Activated naive CD8-positive, alpha-beta T cell treated with anti-CD3 and anti-CD28 coated beads, Interleukin-2, amount 50 U/mL, for 24 hours (primary cell): ENCODE measurements at regions not wholly inside any gene's neighbourhood (a gene's known extent, or its start where the extent isn't known, plus 50 kb on each side); places are given as distances from the start of the nearest gene placed in this dataset.

Experiments used
- ATAC-seq: fragments of 150-1000 bp; cut with Tn5 transposase; one replicate; pipeline ENCODE4 v1.10.0; 2021
- DNase-seq: peaks from one replicate; pipeline ENCODE4 v3.0.0; 2021
- H3K27ac Mint-ChIP-seq: one replicate; pipeline ENCODE4 v1.8.0; 2021; ENCODE audit warnings: mild to moderate bottlenecking, mixed read lengths
- H3K27me3 Mint-ChIP-seq: one replicate; pipeline ENCODE4 v1.8.0; 2021; ENCODE audit warnings: mixed read lengths
- H3K36me3 Mint-ChIP-seq: one replicate; pipeline ENCODE4 v1.8.0; 2021; ENCODE audit warnings: low read depth, mixed read lengths
- H3K4me1 Mint-ChIP-seq: one replicate; pipeline ENCODE4 v1.8.0; 2021; ENCODE audit warnings: mixed read lengths
- H3K4me3 Mint-ChIP-seq: one replicate; pipeline ENCODE4 v1.8.0; 2021; ENCODE audit warnings: mild to moderate bottlenecking, moderate library complexity, mixed read lengths
- H3K9me3 Mint-ChIP-seq: one replicate; pipeline ENCODE4 v1.8.0; 2021; ENCODE audit warnings: mixed read lengths

GRCh38 chr1:229973297-229973612 lies 93.8 kb upstream of the GALNT2 start:
- ATAC-seq (no peak), DNase-seq (no peak)
- H3K36me3 Mint-ChIP-seq, result peaks cover 3% of the 10 kb centered on the region
- H3K4me1 Mint-ChIP-seq, result peaks cover 1% of the 10 kb centered on the region
- H3K4me3 Mint-ChIP-seq, result no peak overlapping the region
- H3K9me3 Mint-ChIP-seq, result peaks cover 16% of the 10 kb centered on the region
- H3K27me3 Mint-ChIP-seq, result peaks cover 11% of the 10 kb centered on the region
- no peak overlapping the region for H3K27ac Mint-ChIP-seq

GRCh38 chr1:229975047-229975446 lies 92.0 kb upstream of the GALNT2 start:
- Mint-ChIP-seq H3K4me1 (peaks cover 1% of the 10 kb centered on the region), H3K27ac (no peak overlapping the region), H3K9me3 (peaks cover 16% of the 10 kb centered on the region), H3K27me3 (peaks cover 9% of the 10 kb centered on the region), H3K4me3 (no peak overlapping the region), H3K36me3 (peaks cover 3% of the 10 kb centered on the region)
- ATAC-seq (no peak), DNase-seq (no peak)

GRCh38 chr1:229980009-229980408 lies 87.0 kb upstream of the GALNT2 start:
- Mint-ChIP-seq H3K27me3 (peaks cover 13% of the 10 kb centered on the region), H3K4me3 (no peak overlapping the region), H3K27ac (no peak overlapping the region), H3K9me3 (peaks cover 12% of the 10 kb centered on the region), H3K36me3 (peaks cover 3% of the 10 kb centered on the region), H3K4me1 (peaks cover 1% of the 10 kb centered on the region)
- no peak for DNase-seq
- ATAC-seq, result no peak

GRCh38 chr1:229981736-229982135 lies 85.3 kb upstream of the GALNT2 start:
- no peaks in the 10 kb centered on the region for H3K4me1 Mint-ChIP-seq
- DNase-seq, result no peak
- no peaks in the 10 kb centered on the region for H3K36me3 Mint-ChIP-seq
- no peaks in the 10 kb centered on the region for H3K9me3 Mint-ChIP-seq
- H3K27ac Mint-ChIP-seq, result no peak overlapping the region
- no peak for ATAC-seq
- peaks cover 6% of the 10 kb centered on the region for H3K27me3 Mint-ChIP-seq
- no peak overlapping the region for H3K4me3 Mint-ChIP-seq

- H3K36me3 Mint-ChIP-seq, result no peaks in the 10 kb centered on the region
- no peak for DNase-seq
Measured at GRCh38 chr1:229984310-229984991, 82.6 kb upstream of the GALNT2 start.

GRCh38 chr1:229984992-229985612 lies 81.9 kb upstream of the GALNT2 start:
- peaks cover 6% of the 10 kb centered on the region for H3K27me3 Mint-ChIP-seq
- ATAC-seq (no peak), DNase-seq (no peak)
- no peak overlapping the region for H3K4me3 Mint-ChIP-seq
- no peaks in the 10 kb centered on the region for H3K4me1 Mint-ChIP-seq
- no peaks in the 10 kb centered on the region for H3K36me3 Mint-ChIP-seq
- no peaks in the 10 kb centered on the region for H3K9me3 Mint-ChIP-seq
- H3K27ac Mint-ChIP-seq, result no peak overlapping the region

More at GRCh38 chr1:229984310-229984991, 82.6 kb upstream of the GALNT2 start:
- no peak overlapping the region for H3K27ac Mint-ChIP-seq
- ATAC-seq, result no peak
- H3K4me1 Mint-ChIP-seq, result no peaks in the 10 kb centered on the region
- H3K9me3 Mint-ChIP-seq, result no peaks in the 10 kb centered on the region
- H3K27me3 Mint-ChIP-seq, result peaks cover 6% of the 10 kb centered on the region
- H3K4me3 Mint-ChIP-seq, result no peak overlapping the region

GRCh38 chr1:229985613-229986010 lies 81.4 kb upstream of the GALNT2 start:
- Mint-ChIP-seq H3K27me3 (peaks cover 4% of the 10 kb centered on the region), H3K4me1 (no peaks in the 10 kb centered on the region), H3K4me3 (no peak overlapping the region), H3K9me3 (no peaks in the 10 kb centered on the region), H3K36me3 (no peaks in the 10 kb centered on the region), H3K27ac (no peak overlapping the region)
- ATAC-seq (no peak), DNase-seq (no peak)

GRCh38 chr1:229986737-229987337 lies 80.2 kb upstream of the GALNT2 start:
- Mint-ChIP-seq H3K36me3 (no peaks in the 10 kb centered on the region), H3K4me1 (no peaks in the 10 kb centered on the region), H3K4me3 (no peak overlapping the region), H3K9me3 (no peaks in the 10 kb centered on the region), H3K27ac (no peak overlapping the region), H3K27me3 (peaks cover 4% of the 10 kb centered on the region)
- DNase-seq (no peak), ATAC-seq (no peak)

- H3K36me3 Mint-ChIP-seq, result no peaks in the 10 kb centered on the region
- H3K27ac Mint-ChIP-seq, result no peak overlapping the region
- H3K4me1 Mint-ChIP-seq, result no peaks in the 10 kb centered on the region
- no peaks in the 10 kb centered on the region for H3K9me3 Mint-ChIP-seq
- H3K27me3 Mint-ChIP-seq, result peaks cover 4% of the 10 kb centered on the region
- DNase-seq (no peak), ATAC-seq (no peak)
- no peak overlapping the region for H3K4me3 Mint-ChIP-seq
Measured at GRCh38 chr1:229987953-229988352, 79.1 kb upstream of the GALNT2 start.

- ATAC-seq, result no peak
- no peaks in the 10 kb centered on the region for H3K9me3 Mint-ChIP-seq
- peaks cover 4% of the 10 kb centered on the region for H3K27me3 Mint-ChIP-seq
- DNase-seq, result no peak
- H3K4me3 Mint-ChIP-seq, result no peak overlapping the region
- H3K4me1 Mint-ChIP-seq, result no peaks in the 10 kb centered on the region
- no peak overlapping the region for H3K27ac Mint-ChIP-seq
- H3K36me3 Mint-ChIP-seq, result no peaks in the 10 kb centered on the region
Measured at GRCh38 chr1:229988534-229988933, 78.5 kb upstream of the GALNT2 start.

GRCh38 chr1:229989591-229990248 lies 77.3 kb upstream of the GALNT2 start:
- H3K27ac Mint-ChIP-seq, result no peak overlapping the region
- DNase-seq, result no peak
- no peaks in the 10 kb centered on the region for H3K4me1 Mint-ChIP-seq
- H3K27me3 Mint-ChIP-seq, result peaks cover 3% of the 10 kb centered on the region
- peak; percentile 66 for ATAC-seq
- H3K36me3 Mint-ChIP-seq, result no peaks in the 10 kb centered on the region
- no peaks in the 10 kb centered on the region for H3K9me3 Mint-ChIP-seq
- no peak overlapping the region for H3K4me3 Mint-ChIP-seq

- DNase-seq (no peak), ATAC-seq (no peak)
- no peaks in the 10 kb centered on the region for H3K9me3 Mint-ChIP-seq
- H3K4me1 Mint-ChIP-seq, result no peaks in the 10 kb centered on the region
- H3K36me3 Mint-ChIP-seq, result no peaks in the 10 kb centered on the region
- peaks cover 3% of the 10 kb centered on the region for H3K27me3 Mint-ChIP-seq
- no peak overlapping the region for H3K4me3 Mint-ChIP-seq
- H3K27ac Mint-ChIP-seq, result no peak overlapping the region
Measured at GRCh38 chr1:229990326-229990725, 76.7 kb upstream of the GALNT2 start.

- Mint-ChIP-seq H3K27ac (no peak overlapping the region), H3K4me3 (no peak overlapping the region), H3K9me3 (no peaks in the 10 kb centered on the region), H3K27me3 (peaks cover 3% of the 10 kb centered on the region), H3K4me1 (no peaks in the 10 kb centered on the region), H3K36me3 (no peaks in the 10 kb centered on the region)
- DNase-seq, result no peak
- no peak for ATAC-seq
Measured at GRCh38 chr1:229991104-229991513, 75.9 kb upstream of the GALNT2 start.

GRCh38 chr1:229991724-229992333 lies 75.2 kb upstream of the GALNT2 start:
- DNase-seq (no peak), ATAC-seq (no peak)
- no peaks in the 10 kb centered on the region for H3K36me3 Mint-ChIP-seq
- no peaks in the 10 kb centered on the region for H3K4me1 Mint-ChIP-seq
- H3K27ac Mint-ChIP-seq, result no peak overlapping the region
- peaks cover 3% of the 10 kb centered on the region for H3K27me3 Mint-ChIP-seq
- H3K9me3 Mint-ChIP-seq, result no peaks in the 10 kb centered on the region
- no peak overlapping the region for H3K4me3 Mint-ChIP-seq

- ATAC-seq, result no peak
- Mint-ChIP-seq H3K27ac (no peak overlapping the region), H3K4me1 (no peaks in the 10 kb centered on the region), H3K36me3 (no peaks in the 10 kb centered on the region), H3K4me3 (no peak overlapping the region), H3K9me3 (no peaks in the 10 kb centered on the region), H3K27me3 (peaks cover 3% of the 10 kb centered on the region)
- DNase-seq, result no peak
Measured at GRCh38 chr1:229993060-229993459, 74.0 kb upstream of the GALNT2 start.
